ENCODE measurements at regions not wholly inside any gene's neighbourhood (a gene's known extent, or its start where the extent isn't known, plus 50 kb on each side); places are given as distances from the start of the nearest gene placed in this dataset.

DNA sequence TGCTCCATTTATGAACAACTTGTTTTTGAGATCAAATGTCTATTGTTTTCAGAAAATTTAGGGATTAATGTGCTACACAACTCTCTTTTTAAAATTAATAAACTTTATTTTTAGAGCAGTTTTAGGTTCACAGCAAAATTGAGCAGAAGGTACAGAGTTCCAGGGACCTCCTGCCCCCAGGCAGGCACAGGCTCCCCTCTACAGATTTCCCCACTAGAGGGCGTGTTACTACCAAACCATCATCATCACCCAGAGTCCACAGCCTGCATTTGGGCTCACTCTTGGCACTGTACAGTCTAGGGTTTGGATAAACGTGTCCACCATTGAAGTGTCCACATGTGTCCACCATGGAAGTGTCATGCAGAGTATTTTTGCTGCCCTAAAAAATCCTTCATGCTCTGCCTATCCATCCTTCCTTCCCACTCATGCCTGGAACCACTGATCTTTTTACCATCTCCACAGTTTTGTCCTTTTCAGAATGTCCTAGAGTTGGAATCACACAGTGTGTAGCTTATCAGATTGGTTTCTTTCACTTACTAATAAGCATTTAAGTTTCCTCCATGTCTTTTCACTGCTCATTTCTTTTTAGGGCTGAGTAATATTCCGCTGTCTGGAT is 61.7 kb downstream of the MRPL36 start:
- Histone ChIP-seq H3K4me3 (ENCODE audit: insufficient read depth, low read length, poor library complexity, severe bottlenecking) (no peak overlapping the region), H3K27ac (ENCODE audit: low read depth, low read length) (no peak overlapping the region), H3K27me3 (ENCODE audit: low read length) (no peaks in the 10 kb centered on the region), H3K79me2 (ENCODE audit: insufficient read depth, low read length) (no peaks in the 10 kb centered on the region), H3K9me2 (replicated peaks; ENCODE audit: insufficient read depth, low read length) (no peaks in the 10 kb centered on the region), H4K20me1 (ENCODE audit: low read depth, low read length) (no peaks in the 10 kb centered on the region), H3K9ac (ENCODE audit: low read length) (no peak overlapping the region), H3K9me3 (ENCODE audit: insufficient read depth, low read length) (peaks cover 14% of the 10 kb centered on the region; the same call in 1 of the 2 replicates), H3K4me2 (ENCODE audit: low read depth, low read length, poor library complexity, severe bottlenecking) (no peak overlapping the region), H2AFZ (ENCODE audit: low read depth, low read length, severe bottlenecking) (no peak overlapping the region), H3K36me3 (ENCODE audit: low read length) (no peaks in the 10 kb centered on the region), H3F3A (ENCODE audit: insufficient read depth) (no peaks in the 10 kb centered on the region)
- no peak for TF ChIP-seq EZH2phosphoT487 (conservative IDR thresholded peaks at IDR 0.05; ENCODE audit: low read length)
- TF ChIP-seq, protein P1, sequence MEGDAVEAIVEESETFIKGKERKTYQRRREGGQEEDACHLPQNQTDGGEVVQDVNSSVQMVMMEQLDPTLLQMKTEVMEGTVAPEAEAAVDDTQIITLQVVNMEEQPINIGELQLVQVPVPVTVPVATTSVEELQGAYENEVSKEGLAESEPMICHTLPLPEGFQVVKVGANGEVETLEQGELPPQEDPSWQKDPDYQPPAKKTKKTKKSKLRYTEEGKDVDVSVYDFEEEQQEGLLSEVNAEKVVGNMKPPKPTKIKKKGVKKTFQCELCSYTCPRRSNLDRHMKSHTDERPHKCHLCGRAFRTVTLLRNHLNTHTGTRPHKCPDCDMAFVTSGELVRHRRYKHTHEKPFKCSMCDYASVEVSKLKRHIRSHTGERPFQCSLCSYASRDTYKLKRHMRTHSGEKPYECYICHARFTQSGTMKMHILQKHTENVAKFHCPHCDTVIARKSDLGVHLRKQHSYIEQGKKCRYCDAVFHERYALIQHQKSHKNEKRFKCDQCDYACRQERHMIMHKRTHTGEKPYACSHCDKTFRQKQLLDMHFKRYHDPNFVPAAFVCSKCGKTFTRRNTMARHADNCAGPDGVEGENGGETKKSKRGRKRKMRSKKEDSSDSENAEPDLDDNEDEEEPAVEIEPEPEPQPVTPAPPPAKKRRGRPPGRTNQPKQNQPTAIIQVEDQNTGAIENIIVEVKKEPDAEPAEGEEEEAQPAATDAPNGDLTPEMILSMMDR (IDR thresholded peaks at IDR 0.05; ENCODE audit: insufficient read depth, low read length, poor library complexity, severe bottlenecking): peak; percentile 77

DNA sequence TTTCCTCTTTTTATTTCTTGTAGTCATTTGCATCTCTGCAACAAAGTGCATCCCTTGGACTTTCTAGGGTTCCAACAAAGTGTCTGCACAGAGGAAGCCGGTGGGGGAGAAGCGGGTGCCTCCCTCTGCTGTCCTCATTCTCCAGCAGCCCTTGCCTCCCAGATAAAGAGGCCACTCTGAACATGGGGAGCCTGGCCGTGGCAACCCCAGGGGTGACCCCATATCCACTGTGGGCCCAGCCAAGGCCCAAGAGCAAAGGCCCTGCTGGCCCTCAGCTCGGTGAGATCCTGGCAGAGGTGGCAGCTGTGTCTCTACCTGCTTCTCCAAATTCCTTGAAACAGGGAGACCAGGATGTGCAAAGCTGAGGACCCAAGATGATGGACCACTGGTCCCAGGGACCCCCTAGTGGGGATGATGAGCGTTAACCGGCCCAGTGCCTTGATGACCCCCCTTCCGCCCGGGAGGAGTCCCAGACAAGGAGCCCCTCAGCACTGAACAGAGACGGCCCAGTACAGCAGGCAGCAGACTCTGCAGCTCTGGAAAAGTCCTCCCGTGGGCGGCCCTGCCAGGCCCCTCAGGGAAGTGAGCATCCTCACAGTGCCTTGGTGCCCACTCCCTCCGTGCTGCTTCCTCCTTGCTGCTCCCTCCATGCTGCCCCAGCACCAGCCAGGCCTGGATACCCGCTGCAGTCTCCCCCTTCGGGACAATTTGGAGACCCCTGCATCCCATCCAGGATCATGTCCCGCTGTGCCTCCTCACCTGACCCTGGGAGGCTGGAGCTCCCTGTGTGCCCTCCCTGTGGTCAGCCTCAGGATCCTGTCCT is 62.5 kb downstream of the MRPL36 start:
- no peaks in the 10 kb centered on the region for H3F3A ChIP-seq (ENCODE audit: insufficient read depth)
- H3K27ac ChIP-seq (ENCODE audit: low read depth, low read length): no peak overlapping the region
- H3K4me2 ChIP-seq (ENCODE audit: low read depth, low read length, poor library complexity, severe bottlenecking): no peak overlapping the region
- H3K36me3 ChIP-seq (ENCODE audit: low read length): no peaks in the 10 kb centered on the region
- no peaks in the 10 kb centered on the region for H4K20me1 ChIP-seq (ENCODE audit: low read depth, low read length)
- H3K27me3 ChIP-seq (ENCODE audit: low read length): no peaks in the 10 kb centered on the region
- peaks cover 14% of the 10 kb centered on the region; the same call in 1 of the 2 replicates for H3K9me3 ChIP-seq (ENCODE audit: insufficient read depth, low read length)
- H2AFZ ChIP-seq (ENCODE audit: low read depth, low read length, severe bottlenecking): no peak overlapping the region
- no peak overlapping the region for H3K4me3 ChIP-seq (ENCODE audit: insufficient read depth, low read length, poor library complexity, severe bottlenecking)
- H3K9me2 ChIP-seq (replicated peaks; ENCODE audit: insufficient read depth, low read length): no peaks in the 10 kb centered on the region
- no peak overlapping the region for H3K9ac ChIP-seq (ENCODE audit: low read length)
- TF ChIP-seq, protein P1 (IDR thresholded peaks at IDR 0.05; ENCODE audit: insufficient read depth, low read length, poor library complexity, severe bottlenecking): no peak
- TF ChIP-seq EZH2phosphoT487 (conservative IDR thresholded peaks at IDR 0.05; ENCODE audit: low read length): no peak
- no peaks in the 10 kb centered on the region for H3K79me2 ChIP-seq (ENCODE audit: insufficient read depth, low read length)

- no peaks in the 10 kb centered on the region for H4K20me1 ChIP-seq (ENCODE audit: low read depth, low read length)
- H3K27ac ChIP-seq (ENCODE audit: low read depth, low read length): no peak overlapping the region
- H3K9ac ChIP-seq (ENCODE audit: low read length): no peak overlapping the region
- peaks cover 12% of the 10 kb centered on the region; the same call in 1 of the 2 replicates for H3K9me3 ChIP-seq (ENCODE audit: insufficient read depth, low read length)
- H3K27me3 ChIP-seq (ENCODE audit: low read length): no peaks in the 10 kb centered on the region
- TF ChIP-seq, protein P1 (IDR thresholded peaks at IDR 0.05; ENCODE audit: insufficient read depth, low read length, poor library complexity, severe bottlenecking): no peak
- no peak for TF ChIP-seq EZH2phosphoT487 (conservative IDR thresholded peaks at IDR 0.05; ENCODE audit: low read length)
- no peaks in the 10 kb centered on the region for H3K36me3 ChIP-seq (ENCODE audit: low read length)
- H3K9me2 ChIP-seq (replicated peaks; ENCODE audit: insufficient read depth, low read length): no peaks in the 10 kb centered on the region
- H3F3A ChIP-seq (ENCODE audit: insufficient read depth): no peaks in the 10 kb centered on the region
- H3K4me2 ChIP-seq (ENCODE audit: low read depth, low read length, poor library complexity, severe bottlenecking): no peak overlapping the region
- H3K79me2 ChIP-seq (ENCODE audit: insufficient read depth, low read length): no peaks in the 10 kb centered on the region
- no peak overlapping the region for H2AFZ ChIP-seq (ENCODE audit: low read depth, low read length, severe bottlenecking)
- H3K4me3 ChIP-seq (ENCODE audit: insufficient read depth, low read length, poor library complexity, severe bottlenecking): no peak overlapping the region
Measured at GRCh38 chr5:1736065-1736464, 63.6 kb downstream of the MRPL36 start.
